Stimulated activated naive CD4-positive, alpha-beta T cell treated with Interleukin-2 at 50 U/mL for 16 hours (primary cell): ENCODE measurements at regions not wholly inside any gene's neighbourhood (a gene's known extent, or its start where the extent isn't known, plus 50 kb on each side); places are given as distances from the start of the nearest gene placed in this dataset.
"Not testable (repeated sequence)": the region's sequence is repeated elsewhere in the genome, so short reads cannot be mapped to it uniquely, and the experiment has no call there.

Experiments used
- DNase-seq: peaks from one replicate; lab custom pipeline; 2025; lab: John Stamatoyannopoulos, UW

GRCh38 chr6:112459758-112460304 is 112.7 kb downstream of the RFPL4B start:
- DNase-seq: no peak

GRCh38 chr6:112464901-112465665 is 118.0 kb downstream of the RFPL4B start:
- DNase-seq: no peak

GRCh38 chr6:112466373-112467151 is 119.4 kb downstream of the RFPL4B start:
- no peak for DNase-seq

- DNase-seq: no peak
These were observed 121.2 kb downstream of the RFPL4B start for GRCh38 chr6:112468359-112468758.

GRCh38 chr6:112469306-112469705 is 122.2 kb downstream of the RFPL4B start:
- no peak for DNase-seq

GRCh38 chr6:112470376-112470775 is 123.2 kb downstream of the RFPL4B start:
- DNase-seq: no peak

GRCh38 chr6:112470950-112471349 is 123.8 kb downstream of the RFPL4B start:
- no peak for DNase-seq

- no peak for DNase-seq
These were observed 128.0 kb downstream of the RFPL4B start for GRCh38 chr6:112475083-112475482.

- DNase-seq: no peak
These were observed 130.0 kb downstream of the RFPL4B start for GRCh38 chr6:112477125-112477524.

GRCh38 chr6:112478036-112478435 is 130.9 kb downstream of the RFPL4B start:
- DNase-seq: no peak

GRCh38 chr6:112479975-112480374 is 132.8 kb downstream of the RFPL4B start:
- not testable (repeated sequence) for DNase-seq

- DNase-seq: no peak
These were observed 133.4 kb downstream of the RFPL4B start for GRCh38 chr6:112480553-112480952.

GRCh38 chr6:112481211-112481610 is 134.1 kb downstream of the RFPL4B start:
- no peak for DNase-seq

- no peak for DNase-seq
These were observed 135.2 kb downstream of the RFPL4B start for GRCh38 chr6:112482373-112482772.

GRCh38 chr6:112485120-112485826 is 138.1 kb downstream of the RFPL4B start:
- DNase-seq: no peak

- no peak for DNase-seq
These were observed 138.7 kb downstream of the RFPL4B start for GRCh38 chr6:112485827-112486212.

- no peak for DNase-seq
These were observed 139.3 kb downstream of the RFPL4B start for GRCh38 chr6:112486454-112486853.

GRCh38 chr6:112488238-112488637 is 141.1 kb downstream of the RFPL4B start:
- no peak for DNase-seq

- no peak for DNase-seq
These were observed 154.6 kb downstream of the RFPL4B start for GRCh38 chr6:112501705-112502104.

- DNase-seq: no peak
These were observed 155.4 kb downstream of the RFPL4B start for GRCh38 chr6:112502351-112503090.

- no peak for DNase-seq
These were observed 156.0 kb downstream of the RFPL4B start for GRCh38 chr6:112503091-112503596.

GRCh38 chr6:112504621-112505020 is 157.5 kb downstream of the RFPL4B start:
- no peak for DNase-seq
